ENCODE measurements at regions not wholly inside any gene's neighbourhood (a gene's known extent, or its start where the extent isn't known, plus 50 kb on each side); places are given as distances from the start of the nearest gene placed in this dataset.

- in situ Hi-C loops (cut with HindIII; ENCODE audit: low pct_ligation_motif_present, low pct_unique_long_range_greater_than_20kb, low sequenced_read_pairs) = no loop called here
- no peak for DNase-seq
Observed at GRCh38 chr14:51386983-51387735, 147.1 kb downstream of the TMX1 start.

- in situ Hi-C loops (cut with HindIII; ENCODE audit: low pct_ligation_motif_present, low pct_unique_long_range_greater_than_20kb, low sequenced_read_pairs) = no loop called here
- no peak for DNase-seq
Observed at GRCh38 chr14:51392416-51392815, 152.4 kb downstream of the TMX1 start.

- DNase-seq = no peak
- in situ Hi-C loops (cut with HindIII; ENCODE audit: low pct_ligation_motif_present, low pct_unique_long_range_greater_than_20kb, low sequenced_read_pairs) = no loop called here
Observed at GRCh38 chr14:51394384-51394783, 154.3 kb downstream of the TMX1 start.

- in situ Hi-C loops (cut with HindIII; ENCODE audit: low pct_ligation_motif_present, low pct_unique_long_range_greater_than_20kb, low sequenced_read_pairs) = no loop called here
- DNase-seq = no peak
Observed at GRCh38 chr14:51394804-51395203, 154.8 kb downstream of the TMX1 start.

GRCh38 chr14:51395361-51395849 is 155.4 kb downstream of the TMX1 start:
- DNase-seq = peak; percentile 53
- in situ Hi-C loops (cut with HindIII; ENCODE audit: low pct_ligation_motif_present, low pct_unique_long_range_greater_than_20kb, low sequenced_read_pairs) = no loop called here

- peak; percentile 90 for DNase-seq
- in situ Hi-C loops (cut with HindIII; ENCODE audit: low pct_ligation_motif_present, low pct_unique_long_range_greater_than_20kb, low sequenced_read_pairs) = no loop called here
Observed at GRCh38 chr14:51396222-51396815, 156.3 kb downstream of the TMX1 start.

- DNase-seq = peak; percentile 88
Observed at GRCh38 chr14:51398898-51399297, 158.9 kb downstream of the TMX1 start.

GRCh38 chr14:51400139-51400538 is 160.1 kb downstream of the TMX1 start:
- peak; percentile 28 for DNase-seq

More at GRCh38 chr14:51398898-51399297, 158.9 kb downstream of the TMX1 start:
- in situ Hi-C loops (cut with HindIII; ENCODE audit: low pct_ligation_motif_present, low pct_unique_long_range_greater_than_20kb, low sequenced_read_pairs) = no loop called here

GRCh38 chr14:51401272-51401671 is 161.2 kb downstream of the TMX1 start:
- in situ Hi-C loops (cut with HindIII; ENCODE audit: low pct_ligation_motif_present, low pct_unique_long_range_greater_than_20kb, low sequenced_read_pairs) = no loop called here
- no peak for DNase-seq

More at GRCh38 chr14:51400139-51400538, 160.1 kb downstream of the TMX1 start:
- in situ Hi-C loops (cut with HindIII; ENCODE audit: low pct_ligation_motif_present, low pct_unique_long_range_greater_than_20kb, low sequenced_read_pairs) = no loop called here

GRCh38 chr14:51401756-51402155 is 161.7 kb downstream of the TMX1 start:
- DNase-seq = no peak
- in situ Hi-C loops (cut with HindIII; ENCODE audit: low pct_ligation_motif_present, low pct_unique_long_range_greater_than_20kb, low sequenced_read_pairs) = no loop called here

GRCh38 chr14:51410897-51411296 is 170.8 kb downstream of the TMX1 start:
- no peak for DNase-seq
- in situ Hi-C loops (cut with HindIII; ENCODE audit: low pct_ligation_motif_present, low pct_unique_long_range_greater_than_20kb, low sequenced_read_pairs) = no loop called here

GRCh38 chr14:51419685-51420084 is 179.6 kb downstream of the TMX1 start:
- in situ Hi-C loops (cut with HindIII; ENCODE audit: low pct_ligation_motif_present, low pct_unique_long_range_greater_than_20kb, low sequenced_read_pairs) = no loop called here

GRCh38 chr14:51422704-51423103 is 182.7 kb downstream of the TMX1 start:
- in situ Hi-C loops (cut with HindIII; ENCODE audit: low pct_ligation_motif_present, low pct_unique_long_range_greater_than_20kb, low sequenced_read_pairs) = no loop called here
- DNase-seq = no peak

More at GRCh38 chr14:51419685-51420084, 179.6 kb downstream of the TMX1 start:
- DNase-seq = no peak

- no peak for DNase-seq
- in situ Hi-C loops (cut with HindIII; ENCODE audit: low pct_ligation_motif_present, low pct_unique_long_range_greater_than_20kb, low sequenced_read_pairs) = no loop called here
Observed at GRCh38 chr14:51424041-51424440, 184.0 kb downstream of the TMX1 start.

GRCh38 chr14:51424561-51425251 is 184.7 kb downstream of the TMX1 start:
- DNase-seq = no peak
- in situ Hi-C loops (cut with HindIII; ENCODE audit: low pct_ligation_motif_present, low pct_unique_long_range_greater_than_20kb, low sequenced_read_pairs) = no loop called here

- in situ Hi-C loops (cut with HindIII; ENCODE audit: low pct_ligation_motif_present, low pct_unique_long_range_greater_than_20kb, low sequenced_read_pairs) = no loop called here
- DNase-seq = no peak
Observed at GRCh38 chr14:51428981-51429380, 188.9 kb downstream of the TMX1 start.

- in situ Hi-C loops (cut with HindIII; ENCODE audit: low pct_ligation_motif_present, low pct_unique_long_range_greater_than_20kb, low sequenced_read_pairs) = no loop called here
- no peak for DNase-seq
Observed at GRCh38 chr14:51430079-51430478, 190.0 kb downstream of the TMX1 start.

GRCh38 chr14:51430633-51431032 is 190.6 kb downstream of the TMX1 start:
- in situ Hi-C loops (cut with HindIII; ENCODE audit: low pct_ligation_motif_present, low pct_unique_long_range_greater_than_20kb, low sequenced_read_pairs) = no loop called here
- DNase-seq = no peak

- DNase-seq = no peak
- in situ Hi-C loops (cut with HindIII; ENCODE audit: low pct_ligation_motif_present, low pct_unique_long_range_greater_than_20kb, low sequenced_read_pairs) = no loop called here
Observed at GRCh38 chr14:51431033-51431709, 191.1 kb downstream of the TMX1 start.

All from ACHN (cell line).